GM21529 (cell line): ENCODE measurements at regions not wholly inside any gene's neighbourhood (a gene's known extent, or its start where the extent isn't known, plus 50 kb on each side); places are given as distances from the start of the nearest gene placed in this dataset.
A peak's percentile ranks its signal among the peaks of the same experiment; 100 is the strongest.

Experiments used
- ATAC-seq: cut with Tn5 transposase; IDR thresholded peaks from one replicate; pipeline ENCODE4 v1.9.1; 2021; ENCODE audit not compliant: unreplicated experiment

- no peak for ATAC-seq
Measured at GRCh38 chr13:50352720-50353480, 337.7 kb downstream of the KCNRG start.

- no peak for ATAC-seq
Measured at GRCh38 chr13:50353651-50354415, 338.6 kb downstream of the KCNRG start.

- no peak for ATAC-seq
Measured at GRCh38 chr13:50355797-50356196, 340.6 kb downstream of the KCNRG start.

- ATAC-seq = no peak
Measured at GRCh38 chr13:50357136-50357535, 341.9 kb downstream of the KCNRG start.

GRCh38 chr13:50357586-50358118 is 342.4 kb downstream of the KCNRG start:
- ATAC-seq = no peak

GRCh38 chr13:50358231-50359040 is 343.2 kb downstream of the KCNRG start:
- no peak for ATAC-seq

- no peak for ATAC-seq
Measured at GRCh38 chr13:50359041-50359367, 343.8 kb downstream of the KCNRG start.

- ATAC-seq = no peak
Measured at GRCh38 chr13:50359779-50360178, 344.5 kb downstream of the KCNRG start.

- ATAC-seq = no peak
Measured at GRCh38 chr13:50360637-50361036, 345.4 kb downstream of the KCNRG start.

GRCh38 chr13:50361282-50361681 is 346.0 kb downstream of the KCNRG start:
- ATAC-seq = no peak

GRCh38 chr13:50365408-50366391 is 350.5 kb downstream of the KCNRG start:
- ATAC-seq = peak; percentile 60

- ATAC-seq = peak; percentile 68
Measured at GRCh38 chr13:50366488-50367174, 351.4 kb downstream of the KCNRG start.

- ATAC-seq = no peak
Measured at GRCh38 chr13:50369646-50370045, 354.4 kb downstream of the KCNRG start.

- peak; percentile 50 for ATAC-seq
Measured at GRCh38 chr13:50370303-50370950, 355.2 kb downstream of the KCNRG start.

GRCh38 chr13:50374517-50374916 is 359.3 kb downstream of the KCNRG start:
- no peak for ATAC-seq

- no peak for ATAC-seq
Measured at GRCh38 chr13:50375792-50376191, 360.5 kb downstream of the KCNRG start.

GRCh38 chr13:50376895-50377575 is 361.8 kb downstream of the KCNRG start:
- no peak for ATAC-seq

GRCh38 chr13:50377726-50378270 is 362.6 kb downstream of the KCNRG start:
- no peak for ATAC-seq
